ENCODE measurements at regions not wholly inside any gene's neighbourhood (a gene's known extent, or its start where the extent isn't known, plus 50 kb on each side); places are given as distances from the start of the nearest gene placed in this dataset.

- no peaks in the 10 kb centered on the region for H3K4me1 ChIP-seq (ENCODE audit: control insufficient read depth in 1 of 2, low read depth in 2 of 2)
- H3K27ac ChIP-seq = no peak overlapping the region
- ATAC-seq (ENCODE audit: insufficient number of reproducible peaks, low FRiP score, low read depth) = no peak
- H3K4me3 ChIP-seq = no peak overlapping the region
- no peak for DNase-seq (ENCODE audit: low spot score)
- H3K36me3 ChIP-seq = no peaks in the 10 kb centered on the region
- no peaks in the 10 kb centered on the region for H3K9me3 ChIP-seq
- no peaks in the 10 kb centered on the region for H3K27me3 ChIP-seq (replicated peaks; ENCODE audit: insufficient read depth)
- TF ChIP-seq CTCF (IDR thresholded peaks at IDR 0.05) = no peak
Observed at GRCh38 chr2:199684832-199685231, 166.2 kb downstream of the FTCDNL1 start.

GRCh38 chr2:199684168-199684567 is 166.8 kb downstream of the FTCDNL1 start:
- no peaks in the 10 kb centered on the region for H3K4me1 ChIP-seq (ENCODE audit: control insufficient read depth in 1 of 2, low read depth in 2 of 2)
- H3K27me3 ChIP-seq (replicated peaks; ENCODE audit: insufficient read depth) = no peaks in the 10 kb centered on the region
- no peak overlapping the region for H3K4me3 ChIP-seq
- no peak overlapping the region for H3K27ac ChIP-seq
- DNase-seq (ENCODE audit: low spot score) (no peak), ATAC-seq (ENCODE audit: insufficient number of reproducible peaks, low FRiP score, low read depth) (no peak)
- no peak for TF ChIP-seq CTCF (IDR thresholded peaks at IDR 0.05)
- no peaks in the 10 kb centered on the region for H3K9me3 ChIP-seq
- H3K36me3 ChIP-seq = no peaks in the 10 kb centered on the region

- Histone ChIP-seq H3K4me1 (ENCODE audit: control insufficient read depth in 1 of 2, low read depth in 2 of 2) (no peaks in the 10 kb centered on the region), H3K9me3 (no peaks in the 10 kb centered on the region), H3K27me3 (replicated peaks; ENCODE audit: insufficient read depth) (no peaks in the 10 kb centered on the region), H3K4me3 (no peak overlapping the region), H3K36me3 (no peaks in the 10 kb centered on the region), H3K27ac (no peak overlapping the region)
- no peak for DNase-seq (ENCODE audit: low spot score)
- no peak for TF ChIP-seq CTCF (IDR thresholded peaks at IDR 0.05)
- no peak for ATAC-seq (ENCODE audit: insufficient number of reproducible peaks, low FRiP score, low read depth)
Observed at GRCh38 chr2:199682001-199682400, 169.0 kb downstream of the FTCDNL1 start.

GRCh38 chr2:199680482-199680881 is 170.5 kb downstream of the FTCDNL1 start:
- H3K27me3 ChIP-seq (replicated peaks; ENCODE audit: insufficient read depth) = no peaks in the 10 kb centered on the region
- no peak overlapping the region for H3K4me3 ChIP-seq
- no peaks in the 10 kb centered on the region for H3K9me3 ChIP-seq
- no peak overlapping the region for H3K27ac ChIP-seq
- H3K36me3 ChIP-seq = no peaks in the 10 kb centered on the region
- DNase-seq (ENCODE audit: low spot score) (no peak), ATAC-seq (ENCODE audit: insufficient number of reproducible peaks, low FRiP score, low read depth) (no peak)
- H3K4me1 ChIP-seq (ENCODE audit: control insufficient read depth in 1 of 2, low read depth in 2 of 2) = no peaks in the 10 kb centered on the region
- no peak for TF ChIP-seq CTCF (IDR thresholded peaks at IDR 0.05)

- Histone ChIP-seq H3K27ac (no peak overlapping the region), H3K4me1 (ENCODE audit: control insufficient read depth in 1 of 2, low read depth in 2 of 2) (no peaks in the 10 kb centered on the region), H3K4me3 (no peak overlapping the region), H3K9me3 (no peaks in the 10 kb centered on the region), H3K36me3 (no peaks in the 10 kb centered on the region), H3K27me3 (replicated peaks; ENCODE audit: insufficient read depth) (no peaks in the 10 kb centered on the region)
- DNase-seq (ENCODE audit: low spot score) (no peak), ATAC-seq (ENCODE audit: insufficient number of reproducible peaks, low FRiP score, low read depth) (no peak)
- TF ChIP-seq CTCF (IDR thresholded peaks at IDR 0.05) = no peak
Observed at GRCh38 chr2:199679883-199680282, 171.1 kb downstream of the FTCDNL1 start.

All from thoracic aorta (tissue), 2 donors.